GM12878 (cell line): ENCODE measurements at regions not wholly inside any gene's neighbourhood (a gene's known extent, or its start where the extent isn't known, plus 50 kb on each side); places are given as distances from the start of the nearest gene placed in this dataset.

ENCODE experiments used
- ASH2L ChIP-seq: fragments of 300-600, 200-600 bp; sonication (generic); IDR thresholded peaks from 2 replicates; pipeline ENCODE4 v1.6.1; 2017; ENCODE audit warnings: low read depth, mild to moderate bottlenecking, borderline replicate concordance
- CBFB ChIP-seq: IDR thresholded peaks from 2 replicates; pipeline ENCODE4 v1.6.1; 2016; ENCODE audit warnings: antibody characterized with exemption, low read depth
- CBX3 ChIP-seq: fragments of 200-600 bp; sonication (generic); IDR thresholded peaks from 2 replicates; pipeline ENCODE4 v1.6.1; 2016; ENCODE audit warnings: low read depth, borderline replicate concordance
- CBX5 ChIP-seq: sonication (generic); IDR thresholded peaks from 2 replicates; pipeline ENCODE4 v1.6.1; 2016; ENCODE audit warnings: low read depth, moderate library complexity, mild to moderate bottlenecking, inconsistent platforms
- CHD2 ChIP-seq: IDR thresholded peaks from 2 replicates; pipeline ENCODE4 v1.6.1; 2011; ENCODE audit warnings: low read depth, low read length, improper control_type of control experiment, borderline replicate concordance
- EGR1 ChIP-seq, 2 experiments: IDR thresholded peaks; 1 replicate in 1 of 2; 2 replicates in 1 of 2; pipeline ENCODE4 v1.6.1; 2011 to 2012; ENCODE audit warnings: low read depth in 2 of 2, low read length in 2 of 2, borderline replicate concordance in 1 of 2, mild to moderate bottlenecking in 1 of 2, moderate library complexity in 1 of 2
- IKZF1 ChIP-seq: fragments of 450-650 bp; conservative IDR thresholded peaks from 2 replicates; pipeline ENCODE4 v1.6.1; 2017; ENCODE audit warnings: antibody characterized with exemption, mild to moderate bottlenecking
- KDM1A ChIP-seq: fragments of 200-600 bp; sonication (generic); IDR thresholded peaks from 2 replicates; pipeline ENCODE4 v1.6.1; 2016; ENCODE audit warnings: borderline replicate concordance
- KLF5 ChIP-seq: fragments of 450-650 bp; IDR thresholded peaks from 2 replicates; pipeline ENCODE4 v1.6.1; 2014; ENCODE audit warnings: mild to moderate bottlenecking; ENCODE audit not compliant: partially characterized antibody
- LARP7 ChIP-seq: fragments of 450-650 bp; IDR thresholded peaks from 2 replicates; pipeline ENCODE4 v1.6.1; 2017; ENCODE audit warnings: mild to moderate bottlenecking
- NR2C1 ChIP-seq: fragments of 450-650 bp; IDR thresholded peaks from 2 replicates; pipeline ENCODE4 v1.6.1; 2017; ENCODE audit warnings: antibody characterized with exemption, mild to moderate bottlenecking, moderate library complexity
- PAX8 ChIP-seq: fragments of 450-650 bp; IDR thresholded peaks from 2 replicates; pipeline ENCODE4 v1.6.1; 2017; ENCODE audit warnings: mild to moderate bottlenecking, moderate library complexity
- RUNX3 ChIP-seq: IDR thresholded peaks from 2 replicates; pipeline ENCODE4 v1.6.1; 2012; ENCODE audit warnings: low read length, inconsistent platforms
- SIX5 ChIP-seq: IDR thresholded peaks from 2 replicates; pipeline ENCODE4 v1.6.1; 2011; ENCODE audit warnings: mild to moderate bottlenecking, low read depth, low read length, moderate library complexity; ENCODE audit not compliant: severe bottlenecking
- SMAD1 ChIP-seq: fragments of 450-650 bp; IDR thresholded peaks from 2 replicates; pipeline ENCODE4 v1.6.1; 2018; ENCODE audit warnings: mild to moderate bottlenecking, low read depth; ENCODE audit not compliant: partially characterized antibody
- SMC3 ChIP-seq: IDR thresholded peaks from 2 replicates; pipeline ENCODE4 v1.6.1; 2011; ENCODE audit warnings: low read length, improper control_type of control experiment, borderline replicate concordance
- SREBF1 ChIP-seq: IDR thresholded peaks from 2 replicates; pipeline ENCODE4 v1.6.1; 2012; ENCODE audit warnings: mild to moderate bottlenecking, low read length
- SREBF2 ChIP-seq: IDR thresholded peaks from 2 replicates; pipeline ENCODE4 v1.6.1; 2012; ENCODE audit warnings: mild to moderate bottlenecking, low read length
- TCF7 ChIP-seq: IDR thresholded peaks from 2 replicates; pipeline ENCODE4 v1.6.1; 2014; ENCODE audit warnings: antibody characterized with exemption, borderline replicate concordance
- YBX1 ChIP-seq: fragments of 450-650 bp; IDR thresholded peaks from 2 replicates; pipeline ENCODE4 v1.6.1; 2016; ENCODE audit warnings: antibody characterized with exemption
- ZNF207 ChIP-seq: fragments of 450-650 bp; IDR thresholded peaks from 2 replicates; pipeline ENCODE4 v1.6.1; 2014; ENCODE audit warnings: antibody characterized with exemption, mild to moderate bottlenecking, borderline replicate concordance
- TF ChIP-seq, protein P1 (sequence below): fragments of 450-650 bp; IDR thresholded peaks from 2 replicates; pipeline ENCODE4 v1.6.1; 2014; ENCODE audit warnings: mild to moderate bottlenecking
- TF ChIP-seq, protein P2 (sequence below): IDR thresholded peaks from 2 replicates; pipeline ENCODE4 v1.6.1; 2011; ENCODE audit warnings: borderline replicate concordance, low read depth, mild to moderate bottlenecking, moderate library complexity, low read length; ENCODE audit not compliant: insufficient read depth, poor library complexity, severe bottlenecking
- TF ChIP-seq, protein P3 (sequence below): fragments of 450-650 bp; IDR thresholded peaks from 2 replicates; pipeline ENCODE4 v1.6.1; 2018; ENCODE audit warnings: borderline replicate concordance, mild to moderate bottlenecking; ENCODE audit not compliant: partially characterized antibody
- TF ChIP-seq, protein P4 (sequence below): IDR thresholded peaks from 2 replicates; pipeline ENCODE4 v1.6.1; 2012; ENCODE audit warnings: low read length, inconsistent platforms

DNA sequence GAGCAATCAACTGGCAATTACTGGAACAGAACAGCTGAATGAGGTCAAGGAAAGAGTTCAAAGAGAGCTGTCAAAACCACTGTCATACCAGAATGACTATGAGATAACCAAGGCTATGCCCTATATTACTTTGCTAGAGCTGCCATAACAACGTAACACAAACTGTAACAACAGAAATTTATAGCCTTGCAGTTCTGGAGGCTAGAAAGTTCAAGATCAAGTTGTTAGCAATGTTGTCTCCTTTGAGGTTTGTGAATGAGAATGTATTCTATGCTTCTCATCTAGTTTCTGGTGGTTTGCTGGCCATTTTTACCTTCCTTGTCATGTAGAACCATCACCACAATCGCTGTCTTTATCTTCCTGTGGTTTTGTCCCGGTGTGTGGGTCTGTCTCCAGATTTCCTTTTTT lies 1323.0 kb upstream of the GJE1 start (continued):
- TF ChIP-seq ASH2L (no peak), EGR1 (IDR thresholded peaks at IDR 0.05; ENCODE audit: borderline replicate concordance in 1 of 2, low read depth in 2 of 2, low read length in 2 of 2) (no peak), ZNF207 (no peak), CBX3 (no peak), SMAD1 (no peak), SREBF2 (no peak), LARP7 (no peak), SIX5 (no peak), SMC3 (no peak), KDM1A (no peak), NR2C1 (no peak), CHD2 (no peak), TCF7 (peak; percentile 95), PAX8 (no peak), CBX5 (peak; percentile 58; the same call in 1 of the 2 replicates), SREBF1 (no peak), YBX1 (no peak), IKZF1 (peak; percentile 53; the same call in 1 of the 2 replicates), CBFB (peak; percentile 70), RUNX3 (peak; percentile 96), KLF5 (no peak)
- TF ChIP-seq, protein P1, sequence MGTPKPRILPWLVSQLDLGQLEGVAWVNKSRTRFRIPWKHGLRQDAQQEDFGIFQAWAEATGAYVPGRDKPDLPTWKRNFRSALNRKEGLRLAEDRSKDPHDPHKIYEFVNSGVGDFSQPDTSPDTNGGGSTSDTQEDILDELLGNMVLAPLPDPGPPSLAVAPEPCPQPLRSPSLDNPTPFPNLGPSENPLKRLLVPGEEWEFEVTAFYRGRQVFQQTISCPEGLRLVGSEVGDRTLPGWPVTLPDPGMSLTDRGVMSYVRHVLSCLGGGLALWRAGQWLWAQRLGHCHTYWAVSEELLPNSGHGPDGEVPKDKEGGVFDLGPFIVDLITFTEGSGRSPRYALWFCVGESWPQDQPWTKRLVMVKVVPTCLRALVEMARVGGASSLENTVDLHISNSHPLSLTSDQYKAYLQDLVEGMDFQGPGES = no peak
- TF ChIP-seq, protein P2, sequence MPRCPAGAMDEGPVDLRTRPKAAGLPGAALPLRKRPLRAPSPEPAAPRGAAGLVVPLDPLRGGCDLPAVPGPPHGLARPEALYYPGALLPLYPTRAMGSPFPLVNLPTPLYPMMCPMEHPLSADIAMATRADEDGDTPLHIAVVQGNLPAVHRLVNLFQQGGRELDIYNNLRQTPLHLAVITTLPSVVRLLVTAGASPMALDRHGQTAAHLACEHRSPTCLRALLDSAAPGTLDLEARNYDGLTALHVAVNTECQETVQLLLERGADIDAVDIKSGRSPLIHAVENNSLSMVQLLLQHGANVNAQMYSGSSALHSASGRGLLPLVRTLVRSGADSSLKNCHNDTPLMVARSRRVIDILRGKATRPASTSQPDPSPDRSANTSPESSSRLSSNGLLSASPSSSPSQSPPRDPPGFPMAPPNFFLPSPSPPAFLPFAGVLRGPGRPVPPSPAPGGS = no peak
- TF ChIP-seq, protein P3, sequence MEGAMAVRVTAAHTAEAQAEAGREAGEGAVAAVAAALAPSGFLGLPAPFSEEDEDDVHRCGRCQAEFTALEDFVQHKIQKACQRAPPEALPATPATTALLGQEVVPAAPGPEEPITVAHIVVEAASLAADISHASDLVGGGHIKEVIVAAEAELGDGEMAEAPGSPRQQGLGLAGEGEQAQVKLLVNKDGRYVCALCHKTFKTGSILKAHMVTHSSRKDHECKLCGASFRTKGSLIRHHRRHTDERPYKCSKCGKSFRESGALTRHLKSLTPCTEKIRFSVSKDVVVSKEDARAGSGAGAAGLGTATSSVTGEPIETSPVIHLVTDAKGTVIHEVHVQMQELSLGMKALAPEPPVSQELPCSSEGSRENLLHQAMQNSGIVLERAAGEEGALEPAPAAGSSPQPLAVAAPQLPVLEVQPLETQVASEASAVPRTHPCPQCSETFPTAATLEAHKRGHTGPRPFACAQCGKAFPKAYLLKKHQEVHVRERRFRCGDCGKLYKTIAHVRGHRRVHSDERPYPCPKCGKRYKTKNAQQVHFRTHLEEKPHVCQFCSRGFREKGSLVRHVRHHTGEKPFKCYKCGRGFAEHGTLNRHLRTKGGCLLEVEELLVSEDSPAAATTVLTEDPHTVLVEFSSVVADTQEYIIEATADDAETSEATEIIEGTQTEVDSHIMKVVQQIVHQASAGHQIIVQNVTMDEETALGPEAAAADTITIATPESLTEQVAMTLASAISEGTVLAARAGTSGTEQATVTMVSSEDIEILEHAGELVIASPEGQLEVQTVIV = no peak
- TF ChIP-seq, protein P4, sequence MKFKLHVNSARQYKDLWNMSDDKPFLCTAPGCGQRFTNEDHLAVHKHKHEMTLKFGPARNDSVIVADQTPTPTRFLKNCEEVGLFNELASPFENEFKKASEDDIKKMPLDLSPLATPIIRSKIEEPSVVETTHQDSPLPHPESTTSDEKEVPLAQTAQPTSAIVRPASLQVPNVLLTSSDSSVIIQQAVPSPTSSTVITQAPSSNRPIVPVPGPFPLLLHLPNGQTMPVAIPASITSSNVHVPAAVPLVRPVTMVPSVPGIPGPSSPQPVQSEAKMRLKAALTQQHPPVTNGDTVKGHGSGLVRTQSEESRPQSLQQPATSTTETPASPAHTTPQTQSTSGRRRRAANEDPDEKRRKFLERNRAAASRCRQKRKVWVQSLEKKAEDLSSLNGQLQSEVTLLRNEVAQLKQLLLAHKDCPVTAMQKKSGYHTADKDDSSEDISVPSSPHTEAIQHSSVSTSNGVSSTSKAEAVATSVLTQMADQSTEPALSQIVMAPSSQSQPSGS = peak; percentile 88
